Ishikawa (cell line): ENCODE measurements at regions not wholly inside any gene's neighbourhood (a gene's known extent, or its start where the extent isn't known, plus 50 kb on each side); places are given as distances from the start of the nearest gene placed in this dataset.

Experiments
- CEBPB ChIP-seq: IDR thresholded peaks from 2 replicates; pipeline ENCODE4 v1.6.1; 2012
- CREB1 ChIP-seq: IDR thresholded peaks from 2 replicates; pipeline ENCODE4 v1.6.1; 2012; ENCODE audit warnings: low read depth
- EGR1 ChIP-seq: IDR thresholded peaks from 2 replicates; pipeline ENCODE4 v1.6.1; 2012
- EP300 ChIP-seq: IDR thresholded peaks from 2 replicates; pipeline ENCODE4 v1.6.1; 2012; ENCODE audit warnings: borderline replicate concordance
- FOXM1 ChIP-seq: IDR thresholded peaks from 2 replicates; pipeline ENCODE4 v1.6.1; 2012; ENCODE audit warnings: low read depth, borderline replicate concordance
- NFIC ChIP-seq: IDR thresholded peaks from 2 replicates; pipeline ENCODE4 v1.6.1; 2012
- RAD21 ChIP-seq: IDR thresholded peaks from 2 replicates; pipeline ENCODE4 v1.6.1; 2012; ENCODE audit warnings: low read depth
- TAF1 ChIP-seq: IDR thresholded peaks from 2 replicates; pipeline ENCODE4 v1.6.1; 2012; ENCODE audit warnings: low read depth, mild to moderate bottlenecking
- TCF12 ChIP-seq: IDR thresholded peaks from 2 replicates; pipeline ENCODE4 v1.6.1; 2012; ENCODE audit warnings: low read depth
- TEAD4 ChIP-seq: IDR thresholded peaks from 2 replicates; pipeline ENCODE4 v1.6.1; 2012
- YY1 ChIP-seq: IDR thresholded peaks from 2 replicates; pipeline ENCODE4 v1.6.1; 2012; ENCODE audit warnings: low read depth
- ZBTB7A ChIP-seq: IDR thresholded peaks from 2 replicates; pipeline ENCODE4 v1.6.1; 2012; ENCODE audit warnings: low read depth
- TF ChIP-seq, protein P1 (sequence below): IDR thresholded peaks from 2 replicates; pipeline ENCODE4 v1.6.1; 2012; ENCODE audit warnings: low read depth, mild to moderate bottlenecking
- TF ChIP-seq, protein P2 (sequence below): IDR thresholded peaks from 2 replicates; pipeline ENCODE4 v1.6.1; 2012
- TF ChIP-seq, protein P3 (sequence below): IDR thresholded peaks from 2 replicates; pipeline ENCODE4 v1.6.1; 2012

DNA sequence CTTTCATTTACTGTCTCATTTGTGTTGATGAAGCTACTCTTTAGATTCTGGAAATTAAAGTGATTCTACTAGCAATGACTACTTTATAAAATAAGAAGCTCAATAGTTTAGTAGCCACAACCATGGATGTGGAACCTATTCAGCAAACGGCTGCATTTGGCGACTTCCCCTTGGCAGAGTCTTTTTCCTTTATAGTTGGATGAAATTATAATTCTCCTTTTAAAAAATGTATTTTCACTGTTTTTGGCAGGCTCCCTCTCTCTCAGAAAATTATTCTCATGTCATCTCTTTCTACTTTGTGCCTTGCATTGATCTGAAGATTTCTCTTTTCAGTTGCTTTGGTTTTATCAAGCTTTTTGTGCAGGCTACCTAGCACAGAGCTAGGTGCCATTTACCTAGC is 50.6 kb upstream of the KCNN2 start:
- TF ChIP-seq CEBPB (no peak), EP300 (no peak), YY1 (no peak), EGR1 (no peak), TCF12 (no peak), TAF1 (no peak), NFIC (no peak), TEAD4 (no peak), FOXM1 (no peak), CREB1 (no peak), ZBTB7A (no peak), RAD21 (no peak)
- TF ChIP-seq, protein P1, sequence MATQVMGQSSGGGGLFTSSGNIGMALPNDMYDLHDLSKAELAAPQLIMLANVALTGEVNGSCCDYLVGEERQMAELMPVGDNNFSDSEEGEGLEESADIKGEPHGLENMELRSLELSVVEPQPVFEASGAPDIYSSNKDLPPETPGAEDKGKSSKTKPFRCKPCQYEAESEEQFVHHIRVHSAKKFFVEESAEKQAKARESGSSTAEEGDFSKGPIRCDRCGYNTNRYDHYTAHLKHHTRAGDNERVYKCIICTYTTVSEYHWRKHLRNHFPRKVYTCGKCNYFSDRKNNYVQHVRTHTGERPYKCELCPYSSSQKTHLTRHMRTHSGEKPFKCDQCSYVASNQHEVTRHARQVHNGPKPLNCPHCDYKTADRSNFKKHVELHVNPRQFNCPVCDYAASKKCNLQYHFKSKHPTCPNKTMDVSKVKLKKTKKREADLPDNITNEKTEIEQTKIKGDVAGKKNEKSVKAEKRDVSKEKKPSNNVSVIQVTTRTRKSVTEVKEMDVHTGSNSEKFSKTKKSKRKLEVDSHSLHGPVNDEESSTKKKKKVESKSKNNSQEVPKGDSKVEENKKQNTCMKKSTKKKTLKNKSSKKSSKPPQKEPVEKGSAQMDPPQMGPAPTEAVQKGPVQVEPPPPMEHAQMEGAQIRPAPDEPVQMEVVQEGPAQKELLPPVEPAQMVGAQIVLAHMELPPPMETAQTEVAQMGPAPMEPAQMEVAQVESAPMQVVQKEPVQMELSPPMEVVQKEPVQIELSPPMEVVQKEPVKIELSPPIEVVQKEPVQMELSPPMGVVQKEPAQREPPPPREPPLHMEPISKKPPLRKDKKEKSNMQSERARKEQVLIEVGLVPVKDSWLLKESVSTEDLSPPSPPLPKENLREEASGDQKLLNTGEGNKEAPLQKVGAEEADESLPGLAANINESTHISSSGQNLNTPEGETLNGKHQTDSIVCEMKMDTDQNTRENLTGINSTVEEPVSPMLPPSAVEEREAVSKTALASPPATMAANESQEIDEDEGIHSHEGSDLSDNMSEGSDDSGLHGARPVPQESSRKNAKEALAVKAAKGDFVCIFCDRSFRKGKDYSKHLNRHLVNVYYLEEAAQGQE: no peak
- TF ChIP-seq, protein P2, sequence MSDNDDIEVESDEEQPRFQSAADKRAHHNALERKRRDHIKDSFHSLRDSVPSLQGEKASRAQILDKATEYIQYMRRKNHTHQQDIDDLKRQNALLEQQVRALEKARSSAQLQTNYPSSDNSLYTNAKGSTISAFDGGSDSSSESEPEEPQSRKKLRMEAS: no peak
- TF ChIP-seq, protein P3, sequence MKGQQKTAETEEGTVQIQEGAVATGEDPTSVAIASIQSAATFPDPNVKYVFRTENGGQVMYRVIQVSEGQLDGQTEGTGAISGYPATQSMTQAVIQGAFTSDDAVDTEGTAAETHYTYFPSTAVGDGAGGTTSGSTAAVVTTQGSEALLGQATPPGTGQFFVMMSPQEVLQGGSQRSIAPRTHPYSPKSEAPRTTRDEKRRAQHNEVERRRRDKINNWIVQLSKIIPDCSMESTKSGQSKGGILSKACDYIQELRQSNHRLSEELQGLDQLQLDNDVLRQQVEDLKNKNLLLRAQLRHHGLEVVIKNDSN: no peak

DNA sequence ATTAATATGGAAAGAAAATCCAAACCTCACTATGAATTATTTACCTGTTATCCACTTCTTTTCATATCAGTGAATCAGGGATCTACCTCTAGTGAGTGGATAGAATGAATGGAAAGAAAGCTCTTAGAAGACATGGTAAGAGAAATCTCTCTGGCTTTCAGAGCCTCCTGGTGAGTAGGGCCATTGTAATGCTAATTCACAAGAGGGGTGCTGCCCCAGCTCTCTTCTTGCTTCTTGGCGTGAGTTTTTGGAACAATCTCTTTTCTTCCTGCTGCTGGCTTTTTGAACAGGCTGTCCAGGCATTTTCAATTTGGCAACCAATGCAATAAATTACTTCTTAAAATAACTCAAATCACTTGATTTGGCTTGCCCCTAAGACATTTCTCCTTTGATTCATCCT is 49.9 kb upstream of the KCNN2 start:
- no peak for TF ChIP-seq EP300
- no peak for TF ChIP-seq TEAD4
- TF ChIP-seq CEBPB: no peak
- TF ChIP-seq RAD21: no peak
- TF ChIP-seq, protein P1: no peak
- TF ChIP-seq FOXM1: no peak
- TF ChIP-seq YY1: no peak
- TF ChIP-seq ZBTB7A: no peak
- no peak for TF ChIP-seq EGR1
- TF ChIP-seq TCF12: no peak
- no peak for TF ChIP-seq CREB1
- no peak for TF ChIP-seq NFIC
- TF ChIP-seq, protein P3: no peak
- TF ChIP-seq, protein P2: no peak
- no peak for TF ChIP-seq TAF1
